ENCODE measurements at regions not wholly inside any gene's neighbourhood (a gene's known extent, or its start where the extent isn't known, plus 50 kb on each side); places are given as distances from the start of the nearest gene placed in this dataset.

DNA sequence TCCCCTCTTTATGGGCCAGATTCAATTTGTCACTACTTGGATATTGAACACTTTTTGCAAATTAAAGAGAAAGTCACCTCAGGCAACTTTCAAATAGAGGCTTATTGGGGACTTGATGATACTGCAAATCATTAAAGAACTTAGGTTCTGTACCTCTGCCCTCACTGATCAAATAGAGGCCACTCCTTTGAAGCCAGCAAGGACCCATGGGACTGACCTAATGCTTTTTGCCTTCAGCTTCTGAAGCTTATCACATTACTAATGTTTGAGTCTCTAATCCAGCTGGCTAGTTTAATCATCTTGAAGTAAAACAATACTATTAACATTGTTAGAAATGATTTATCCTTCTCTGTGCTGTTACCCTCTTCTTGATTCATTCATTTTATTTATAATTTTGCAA lies 93.0 kb upstream of the ZNF800 start:
- TF ChIP-seq, protein P1, sequence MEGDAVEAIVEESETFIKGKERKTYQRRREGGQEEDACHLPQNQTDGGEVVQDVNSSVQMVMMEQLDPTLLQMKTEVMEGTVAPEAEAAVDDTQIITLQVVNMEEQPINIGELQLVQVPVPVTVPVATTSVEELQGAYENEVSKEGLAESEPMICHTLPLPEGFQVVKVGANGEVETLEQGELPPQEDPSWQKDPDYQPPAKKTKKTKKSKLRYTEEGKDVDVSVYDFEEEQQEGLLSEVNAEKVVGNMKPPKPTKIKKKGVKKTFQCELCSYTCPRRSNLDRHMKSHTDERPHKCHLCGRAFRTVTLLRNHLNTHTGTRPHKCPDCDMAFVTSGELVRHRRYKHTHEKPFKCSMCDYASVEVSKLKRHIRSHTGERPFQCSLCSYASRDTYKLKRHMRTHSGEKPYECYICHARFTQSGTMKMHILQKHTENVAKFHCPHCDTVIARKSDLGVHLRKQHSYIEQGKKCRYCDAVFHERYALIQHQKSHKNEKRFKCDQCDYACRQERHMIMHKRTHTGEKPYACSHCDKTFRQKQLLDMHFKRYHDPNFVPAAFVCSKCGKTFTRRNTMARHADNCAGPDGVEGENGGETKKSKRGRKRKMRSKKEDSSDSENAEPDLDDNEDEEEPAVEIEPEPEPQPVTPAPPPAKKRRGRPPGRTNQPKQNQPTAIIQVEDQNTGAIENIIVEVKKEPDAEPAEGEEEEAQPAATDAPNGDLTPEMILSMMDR (IDR thresholded peaks at IDR 0.05) = no peak
- no peak for TF ChIP-seq POLR2A (IDR thresholded peaks at IDR 0.05)

Measured in body of pancreas (tissue), 4 donors.